Kidney (tissue), 13 donors: ENCODE measurements at regions not wholly inside any gene's neighbourhood (a gene's known extent, or its start where the extent isn't known, plus 50 kb on each side); places are given as distances from the start of the nearest gene placed in this dataset.

Source experiments
- DNase-seq, 5 donors: peaks; one replicate each; pipeline ENCODE4 v3.0.0-alpha.2; 2013 to 2020
- FAIRE-seq: peaks from 2 replicates; lab custom pipeline; 2012; peaks lifted over from hg19 to GRCh38; lab: Jason Lieb, UNC
- H3K27ac ChIP-seq, 2 donors: one replicate each; pipeline ENCODE4 v1.7.0; 2013; ENCODE audit warnings: low read depth in 2 of 2, low read length in 2 of 2, inconsistent platforms in 1 of 2
- H3K27me3 ChIP-seq: one replicate; pipeline ENCODE4 v1.7.1; 2013; ENCODE audit warnings: low read length, inconsistent platforms; ENCODE audit not compliant: control insufficient read depth, insufficient read depth
- H3K36me3 ChIP-seq, 3 donors: one replicate each; pipeline versions ENCODE4 v1.7.0 to v1.7.1; 2013; ENCODE audit warnings: low read length in 3 of 3, control low read depth in 1 of 3, inconsistent platforms in 1 of 3; ENCODE audit not compliant: insufficient read depth in 3 of 3, control insufficient read depth in 2 of 3
- H3K4me1 ChIP-seq, 3 donors: one replicate each; pipeline versions ENCODE4 v1.7.0 to v1.7.1; 2013; ENCODE audit warnings: low read length in 3 of 3, inconsistent platforms in 1 of 3, low read depth in 1 of 3; ENCODE audit not compliant: control insufficient read depth in 2 of 3, insufficient read depth in 2 of 3
- H3K4me3 ChIP-seq, 3 donors: one replicate each; pipeline versions ENCODE4 v1.7.0 to v1.8.1; 2013; ENCODE audit warnings: low read length in 3 of 3, control low read depth in 1 of 3, inconsistent platforms in 1 of 3
- H3K9ac ChIP-seq, 3 donors: one replicate each; pipeline versions ENCODE4 v1.7.0 to v1.7.1; 2013; ENCODE audit warnings: low read length in 3 of 3, control low read depth in 1 of 3, inconsistent platforms in 1 of 3
- H3K9me3 ChIP-seq, 3 donors: one replicate each; pipeline versions ENCODE4 v1.7.0 to v1.7.1; 2013; ENCODE audit warnings: low read length in 3 of 3, control low read depth in 1 of 3, inconsistent platforms in 1 of 3; ENCODE audit not compliant: control insufficient read depth in 2 of 3, insufficient read depth in 1 of 3
- CTCF ChIP-seq: IDR thresholded peaks from 3 replicates; pipeline ENCODE4 v1.5.1; 2012; ENCODE audit warnings: mild to moderate bottlenecking, moderate library complexity, borderline replicate concordance; ENCODE audit not compliant: insufficient read depth; ENCODE audit errors: extremely low read depth
- intact Hi-C: fragments of 100-400 bp; cut with DNase I; formaldehyde crosslinking; loops from one replicate; pipeline ENCODE4 v1.11.1; 2022
- donor health status: control.
- donor health status: control.
- donor health status: control.
- donor health status: control.
- donor health status: control.
- donor health status: DM: yes; HTN: yes; CAD: no.
- donor health status: Normal renal cell carcinoma (clear cell type).

- TF ChIP-seq CTCF: no peak
- no peak for FAIRE-seq
Measured at GRCh38 chr12:42002563-42002962, 142.1 kb downstream of the GXYLT1 start.

GRCh38 chr12:41998436-41998835, 146.2 kb downstream of the GXYLT1 start:
- H3K36me3 ChIP-seq: no peaks in the 10 kb centered on the region
- no peak overlapping the region for H3K9ac ChIP-seq
- no peak for TF ChIP-seq CTCF
- no peaks in the 10 kb centered on the region for H3K27me3 ChIP-seq
- H3K4me3 ChIP-seq: no peak overlapping the region
- DNase-seq (no peak), FAIRE-seq (no peak)
- intact Hi-C loops: no loop called here
- H3K27ac ChIP-seq: no peak overlapping the region
- no peaks in the 10 kb centered on the region for H3K9me3 ChIP-seq
- H3K4me1 ChIP-seq: no peaks in the 10 kb centered on the region

More at GRCh38 chr12:42002563-42002962, 142.1 kb downstream of the GXYLT1 start:
- Histone ChIP-seq H3K4me1 (no peaks in the 10 kb centered on the region), H3K36me3 (no peaks in the 10 kb centered on the region), H3K9me3 (no peaks in the 10 kb centered on the region), H3K4me3 (no peak overlapping the region), H3K27me3 (no peaks in the 10 kb centered on the region), H3K9ac (no peak overlapping the region), H3K27ac (no peak overlapping the region)
- intact Hi-C loops: no loop called here
- DNase-seq: no peak

- Histone ChIP-seq H3K4me1 (no peaks in the 10 kb centered on the region), H3K27me3 (no peaks in the 10 kb centered on the region), H3K9me3 (no peaks in the 10 kb centered on the region), H3K4me3 (no peak overlapping the region), H3K36me3 (no peaks in the 10 kb centered on the region), H3K27ac (no peak overlapping the region), H3K9ac (no peak overlapping the region)
- TF ChIP-seq CTCF: no peak
- DNase-seq (no peak), FAIRE-seq (no peak)
- intact Hi-C loops: no loop called here
Measured at GRCh38 chr12:41993283-41993682, 151.4 kb downstream of the GXYLT1 start.

- Histone ChIP-seq H3K9me3 (no peaks in the 10 kb centered on the region), H3K27me3 (no peaks in the 10 kb centered on the region), H3K36me3 (no peaks in the 10 kb centered on the region), H3K27ac (no peak overlapping the region), H3K9ac (no peak overlapping the region), H3K4me1 (no peaks in the 10 kb centered on the region), H3K4me3 (no peak overlapping the region)
- no peak for TF ChIP-seq CTCF
- FAIRE-seq: no peak
- no peak for DNase-seq
- intact Hi-C loops: no loop called here
Measured at GRCh38 chr12:41992692-41993215, 151.9 kb downstream of the GXYLT1 start.
